ENCODE measurements at regions not wholly inside any gene's neighbourhood (a gene's known extent, or its start where the extent isn't known, plus 50 kb on each side); places are given as distances from the start of the nearest gene placed in this dataset.
"Not testable (repeated sequence)": the region's sequence is repeated elsewhere in the genome, so short reads cannot be mapped to it uniquely, and the experiment has no call there.

- TF ChIP-seq CTCF (conservative IDR thresholded peaks at IDR 0.05; ENCODE audit: low read length); EZH2phosphoT487 (IDR thresholded peaks at IDR 0.05; ENCODE audit: borderline replicate concordance): not testable (repeated sequence)
Observed at GRCh38 chr3:195968104-195968503, 59.8 kb upstream of the TNK2 start.

Data from Loucy (cell line).